K562 (cell line): ENCODE measurements at regions not wholly inside any gene's neighbourhood (a gene's known extent, or its start where the extent isn't known, plus 50 kb on each side); places are given as distances from the start of the nearest gene placed in this dataset.
"Not testable (repeated sequence)": the region's sequence is repeated elsewhere in the genome, so short reads cannot be mapped to it uniquely, and the experiment has no call there.

Experiments used
- ATAC-seq: fragments of 200-7000 bp; cut with Tn5 transposase; 3 replicates; pipeline ENCODE4 v1.9.1; 2020; ENCODE audit warnings: moderate library complexity
- BruUV-seq: library from RNA; stranded (reverse); fragments of 400-500 nt; replicated peaks from 2 replicates; lab custom pipeline; 2021; lab: Mats Ljungman, UMichigan
- CTCF ChIA-PET: fragments of 300-600 bp; formaldehyde crosslinking; extraction: SDS; loops from one replicate; lab custom pipeline; 2021; ENCODE audit warnings: low intra/inter-chr PET ratio; lab: Yijun Ruan, JAX
- POLR2A ChIA-PET: fragments of 300-600, 350-650 bp; sonication (Branson Sonifier 250); formaldehyde crosslinking; extraction: SDS; loops from one replicate; lab custom pipeline; 2021; ENCODE audit warnings: antibody characterized with exemption, inconsistent platforms; lab: Yijun Ruan, JAX
- DNase-seq, 4 experiments: peaks; one replicate each; pipeline versions ENCODE4 v3.0.0 to v3.0.0-alpha.2; 2011 to 2018; ENCODE audit warnings: low spot score in 3 of 4, mixed read lengths in 3 of 4; ENCODE audit errors: extremely low read depth in 1 of 4
- FAIRE-seq: peaks from 2 replicates; lab custom pipeline; 2011; peaks lifted over from hg19 to GRCh38; lab: Jason Lieb, UNC
- H2AFZ ChIP-seq: 2 replicates; pipeline ENCODE4 v1.6.0; 2011; ENCODE audit warnings: low read depth, low read length, control low read depth, inconsistent platforms
- H3K27ac ChIP-seq: fragments of 200-600 bp; 3 replicates; pipeline ENCODE4 v1.8.0; 2011; ENCODE audit warnings: low read depth, mild to moderate bottlenecking, control low read depth, inconsistent platforms, low read length, moderate library complexity, mixed read lengths; ENCODE audit errors: extremely low read depth
- H3K27me3 ChIP-seq, 2 experiments: fragments of 300-600 bp in 1 of 2; 2 replicates in 1 of 2; 3 replicates in 1 of 2; pipeline versions ENCODE4 v1.6.0 to v1.8.0; 2011; ENCODE audit warnings: inconsistent platforms in 2 of 2, low read length in 2 of 2, mild to moderate bottlenecking in 1 of 2, mixed read lengths in 1 of 2, moderate library complexity in 1 of 2; ENCODE audit not compliant: control insufficient read depth in 2 of 2, insufficient read depth in 2 of 2
- H3K36me3 ChIP-seq: fragments of 300-600 bp; 3 replicates; pipeline ENCODE4 v1.8.0; 2011; ENCODE audit warnings: mild to moderate bottlenecking, low read length, inconsistent platforms; ENCODE audit not compliant: control insufficient read depth, insufficient read depth
- H3K4me1 ChIP-seq, 2 experiments: fragments of 200-600 bp in 1 of 2; replicated peaks in 1 of 2; 2 replicates in 1 of 2; 3 replicates in 1 of 2; pipeline versions ENCODE4 v1.5.1 to v1.8.0; 2011; ENCODE audit warnings: inconsistent platforms in 2 of 2, low read length in 2 of 2, mild to moderate bottlenecking in 1 of 2, mixed read lengths in 1 of 2, moderate library complexity in 1 of 2; ENCODE audit not compliant: control insufficient read depth in 2 of 2, insufficient read depth in 2 of 2
- H3K4me2 ChIP-seq: 2 replicates; pipeline ENCODE4 v1.6.1; 2011; ENCODE audit warnings: low read length, control low read depth, inconsistent platforms, mixed read lengths; ENCODE audit not compliant: insufficient read depth
- H3K4me3 ChIP-seq: fragments of 200-600 bp; sonication (generic), shearing (Covaris generic); 2 replicates; pipeline ENCODE4 v1.5.1; 2016; ENCODE audit warnings: control low read depth, inconsistent platforms
- H3K79me2 ChIP-seq: fragments of 200-600 bp; 3 replicates; pipeline ENCODE4 v1.8.0; 2011; ENCODE audit warnings: low read length, inconsistent platforms; ENCODE audit not compliant: control insufficient read depth, insufficient read depth
- H3K9ac ChIP-seq, 2 experiments: 2 replicates each; pipeline versions ENCODE4 v1.6.0 to v1.6.1; 2011; ENCODE audit warnings: low read depth in 2 of 2, low read length in 2 of 2, control low read depth in 1 of 2, inconsistent platforms in 1 of 2, mild to moderate bottlenecking in 1 of 2, mixed read lengths in 1 of 2; ENCODE audit not compliant: insufficient read depth in 1 of 2
- H3K9me1 ChIP-seq: one replicate; pipeline ENCODE4 v1.6.0; 2011; ENCODE audit warnings: inconsistent platforms, mild to moderate bottlenecking, low read length, moderate library complexity; ENCODE audit not compliant: control insufficient read depth, insufficient read depth
- H3K9me3 ChIP-seq: replicated peaks from 2 replicates; pipeline ENCODE4 v1.5.1; 2011; ENCODE audit warnings: low read depth, low read length, inconsistent platforms; ENCODE audit not compliant: control insufficient read depth, insufficient read depth
- H4K20me1 ChIP-seq: replicated peaks from 2 replicates; pipeline ENCODE4 v1.6.1; 2011; ENCODE audit warnings: low read length, inconsistent platforms, mixed read lengths; ENCODE audit not compliant: control insufficient read depth, insufficient read depth
- WGBS: fragments of 100-300 bp; shearing (Covaris generic); methylation state at CpG from one replicate; pipeline ENCODE4 v1.1.6; 2016; ENCODE audit warnings: low coverage, mixed read lengths; ENCODE audit not compliant: insufficient coverage; ENCODE audit errors: missing lambda C conversion rate; 5-methylcytosine and 5-hydroxymethylcytosine counted together
- in situ Hi-C: fragments of 300-500 bp; cut with MboI; formaldehyde crosslinking; loops from 4 replicates; pipeline ENCODE4 v1.15.0; 2018; ENCODE audit warnings: inconsistent platforms, mixed read lengths
- intact Hi-C: fragments of 100-400 bp; cut with micrococcal nuclease; formaldehyde crosslinking; loops from 2 replicates; pipeline ENCODE4 v1.14.2; 2022

DNA sequence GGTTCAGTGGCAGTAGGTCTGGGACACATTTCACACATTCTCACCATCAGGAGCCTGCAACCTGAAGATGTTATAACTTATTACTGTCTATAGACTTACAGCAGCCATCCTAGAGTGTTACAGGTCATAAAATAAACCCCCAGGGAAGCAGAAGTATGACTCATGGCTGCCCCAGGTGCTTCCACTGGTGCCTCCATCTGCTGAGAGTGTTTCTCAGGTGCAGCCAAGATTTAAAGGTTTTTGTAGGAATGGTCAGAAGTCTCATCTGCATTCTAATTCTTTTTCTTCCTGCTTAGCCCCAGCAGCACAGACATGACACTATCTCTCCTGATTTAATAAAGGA lies 1319.6 kb downstream of the RPIA start:
- H3K27ac ChIP-seq, POLR2A ChIA-PET, H2AFZ ChIP-seq, H4K20me1 ChIP-seq, H3K79me2 ChIP-seq, H3K4me1 ChIP-seq, H3K9me3 ChIP-seq, DNase-seq, H3K4me3 ChIP-seq, H3K4me2 ChIP-seq, H3K9ac ChIP-seq, in situ Hi-C loops, H3K36me3 ChIP-seq, H3K27me3 ChIP-seq, ATAC-seq, H3K9me1 ChIP-seq, BruUV-seq, CTCF ChIA-PET, FAIRE-seq, intact Hi-C loops: not testable (repeated sequence)

GRCh38 chr2:90019908-90020307 lies 1328.4 kb downstream of the RPIA start:
- WGBS = 0% methylated on average over 1 of the region's 1 CpG

More at GRCh38 chr2:90019908-90020307, 1328.4 kb downstream of the RPIA start:
- BruUV-seq, H3K27ac ChIP-seq, H2AFZ ChIP-seq, H3K36me3 ChIP-seq, intact Hi-C loops, H4K20me1 ChIP-seq, FAIRE-seq, in situ Hi-C loops, H3K9ac ChIP-seq, POLR2A ChIA-PET, H3K4me1 ChIP-seq, CTCF ChIA-PET, H3K9me3 ChIP-seq, H3K4me2 ChIP-seq, H3K79me2 ChIP-seq, DNase-seq, H3K4me3 ChIP-seq, H3K27me3 ChIP-seq, ATAC-seq, H3K9me1 ChIP-seq: not testable (repeated sequence)
